Keratinocyte (primary cell): ENCODE measurements at regions not wholly inside any gene's neighbourhood (a gene's known extent, or its start where the extent isn't known, plus 50 kb on each side); places are given as distances from the start of the nearest gene placed in this dataset.

Source experiments
- DNase-seq: peaks from one replicate; pipeline ENCODE4 v3.0.0-alpha.2; 2011; ENCODE audit warnings: low read depth, missing footprints, low spot score
- FAIRE-seq: peaks from 2 replicates; lab custom pipeline; 2011; peaks lifted over from hg19 to GRCh38; lab: Jason Lieb, UNC
- H2AFZ ChIP-seq: 2 replicates; pipeline ENCODE4 v1.6.0; 2012; ENCODE audit warnings: low read length, control low read depth, inconsistent platforms; ENCODE audit not compliant: control insufficient read depth
- H3K27ac ChIP-seq: 2 replicates; pipeline ENCODE4 v1.5.1; 2011; ENCODE audit warnings: low read length; ENCODE audit not compliant: control insufficient read depth, insufficient read depth
- H3K27me3 ChIP-seq: 3 replicates; pipeline ENCODE4 v1.6.0; 2011; ENCODE audit warnings: low read length; ENCODE audit not compliant: control insufficient read depth, insufficient read depth; ENCODE audit errors: extremely low read depth
- H3K36me3 ChIP-seq, 2 experiments: 2 replicates in 1 of 2; 3 replicates in 1 of 2; pipeline ENCODE4 v1.5.1; 2011; ENCODE audit warnings: low read length in 2 of 2, mild to moderate bottlenecking in 1 of 2; ENCODE audit not compliant: control insufficient read depth in 2 of 2, insufficient read depth in 2 of 2; ENCODE audit errors: extremely low read depth in 1 of 2
- H3K4me1 ChIP-seq: 3 replicates; pipeline ENCODE4 v1.5.1; 2011; ENCODE audit warnings: low read length; ENCODE audit not compliant: control insufficient read depth, insufficient read depth; ENCODE audit errors: extremely low read depth
- H3K4me2 ChIP-seq: 3 replicates; pipeline ENCODE4 v1.6.0; 2011; ENCODE audit warnings: low read depth, low read length; ENCODE audit not compliant: control insufficient read depth, insufficient read depth; ENCODE audit errors: extremely low read depth
- H3K4me3 ChIP-seq, 3 experiments: fragments of 200-600 bp in 1 of 3; sonication (generic) in 1 of 3; 2 replicates in 2 of 3; 3 replicates in 1 of 3; pipeline ENCODE4 v1.5.1; 2011 to 2016; ENCODE audit warnings: low read length in 3 of 3, mild to moderate bottlenecking in 3 of 3, control low read depth in 2 of 3, inconsistent platforms in 1 of 3, low read depth in 1 of 3, mixed read lengths in 1 of 3, mixed run types in 1 of 3, moderate library complexity in 1 of 3; ENCODE audit not compliant: control insufficient read depth in 2 of 3, insufficient read depth in 2 of 3; ENCODE audit errors: extremely low read depth in 1 of 3
- H3K79me2 ChIP-seq: 2 replicates; pipeline ENCODE4 v1.6.0; 2012; ENCODE audit warnings: low read length; ENCODE audit not compliant: control insufficient read depth, insufficient read depth
- H3K9ac ChIP-seq: 3 replicates; pipeline ENCODE4 v1.6.0; 2011; ENCODE audit warnings: low read length; ENCODE audit not compliant: control insufficient read depth, insufficient read depth; ENCODE audit errors: extremely low read depth
- H3K9me1 ChIP-seq: 3 replicates; pipeline ENCODE4 v1.6.0; 2011; ENCODE audit warnings: low read length; ENCODE audit not compliant: control insufficient read depth, insufficient read depth; ENCODE audit errors: extremely low read depth
- H3K9me3 ChIP-seq: 2 replicates; pipeline ENCODE4 v1.5.1; 2012; ENCODE audit warnings: low read depth, low read length; ENCODE audit not compliant: control insufficient read depth
- H4K20me1 ChIP-seq: 3 replicates; pipeline ENCODE4 v1.6.0; 2011; ENCODE audit warnings: low read length; ENCODE audit not compliant: control insufficient read depth, insufficient read depth; ENCODE audit errors: extremely low read depth
- CTCF ChIP-seq, 3 experiments: IDR thresholded peaks in 1 of 3; conservative IDR thresholded peaks in 1 of 3; optimal IDR thresholded peaks in 1 of 3; 2 replicates in 2 of 3; 3 replicates in 1 of 3; pipeline versions ENCODE3 to v1.5.1; 2011; ENCODE audit warnings: low read length in 3 of 3, mild to moderate bottlenecking in 3 of 3, moderate library complexity in 2 of 3, control low read depth in 1 of 3, inconsistent platforms in 1 of 3; ENCODE audit not compliant: insufficient read depth in 2 of 3; ENCODE audit errors: extremely low read depth in 1 of 3
- EZH2 ChIP-seq: IDR thresholded peaks from one replicate; pipeline ENCODE4 v1.6.1; 2012; ENCODE audit warnings: inconsistent platforms, mild to moderate bottlenecking, low read length, moderate library complexity
- dilution Hi-C: fragments of 300-500 bp; cut with MboI; formaldehyde crosslinking; loops from one replicate; pipeline ENCODE4 v1.7.0; 2020; ENCODE audit warnings: low sequenced_read_pairs; ENCODE audit not compliant: extremely low pct_ligation_motif_present

GRCh38 chr7:70881167-70881847 is 250.6 kb upstream of the GALNT17 start:
- dilution Hi-C loops = no loop called here
- no peak overlapping the region for H3K27ac ChIP-seq
- H3K9me1 ChIP-seq = no peaks in the 10 kb centered on the region
- FAIRE-seq (no peak), DNase-seq (no peak)
- no peaks in the 10 kb centered on the region for H3K36me3 ChIP-seq
- no peak overlapping the region for H3K4me2 ChIP-seq
- no peak overlapping the region for H2AFZ ChIP-seq
- H3K4me3 ChIP-seq = no peak overlapping the region
- no peaks in the 10 kb centered on the region for H3K4me1 ChIP-seq
- no peak overlapping the region for H3K9ac ChIP-seq
- no peaks in the 10 kb centered on the region for H3K27me3 ChIP-seq
- H3K79me2 ChIP-seq = no peaks in the 10 kb centered on the region
- H4K20me1 ChIP-seq = no peaks in the 10 kb centered on the region
- H3K9me3 ChIP-seq = no peaks in the 10 kb centered on the region
- no peak for TF ChIP-seq EZH2
- TF ChIP-seq CTCF (optimal IDR thresholded peaks at IDR 0.05 in 1 of 3, IDR thresholded peaks at IDR 0.05 in 1 of 3, conservative IDR thresholded peaks at IDR 0.05 in 1 of 3; ENCODE audit: extremely low read depth in 1 of 3, insufficient read depth in 2 of 3, low read length in 3 of 3) = no peak

GRCh38 chr7:70883750-70884439 is 248.0 kb upstream of the GALNT17 start:
- H3K4me2 ChIP-seq = no peak overlapping the region
- H4K20me1 ChIP-seq = no peaks in the 10 kb centered on the region
- FAIRE-seq = no peak
- dilution Hi-C loops = no loop called here
- H3K79me2 ChIP-seq = no peaks in the 10 kb centered on the region
- no peak overlapping the region for H3K4me3 ChIP-seq
- TF ChIP-seq EZH2 (no peak), CTCF (optimal IDR thresholded peaks at IDR 0.05 in 1 of 3, IDR thresholded peaks at IDR 0.05 in 1 of 3, conservative IDR thresholded peaks at IDR 0.05 in 1 of 3; ENCODE audit: extremely low read depth in 1 of 3, insufficient read depth in 2 of 3, low read length in 3 of 3) (no peak)
- H3K9me1 ChIP-seq = no peaks in the 10 kb centered on the region
- no peaks in the 10 kb centered on the region for H3K4me1 ChIP-seq
- no peaks in the 10 kb centered on the region for H3K36me3 ChIP-seq
- H2AFZ ChIP-seq = no peak overlapping the region
- no peak overlapping the region for H3K9ac ChIP-seq
- no peaks in the 10 kb centered on the region for H3K9me3 ChIP-seq
- H3K27me3 ChIP-seq = no peaks in the 10 kb centered on the region
- DNase-seq = no peak
- no peak overlapping the region for H3K27ac ChIP-seq
